ENCODE measurements at regions not wholly inside any gene's neighbourhood (a gene's known extent, or its start where the extent isn't known, plus 50 kb on each side); places are given as distances from the start of the nearest gene placed in this dataset.

GRCh38 chr6:151747896-151748295, 59.6 kb upstream of the ESR1 start:
- Mint-ChIP-seq H3K27me3 (ENCODE audit: low read depth) (peaks cover 4% of the 10 kb centered on the region), H3K4me1 (peaks cover 18% of the 10 kb centered on the region), H3K9me3 (no peaks in the 10 kb centered on the region), H3K36me3 (ENCODE audit: low read depth) (no peaks in the 10 kb centered on the region), H3K27ac (no peak overlapping the region), H3K4me3 (no peak overlapping the region)
- no peak for TF ChIP-seq CTCF (IDR thresholded peaks at IDR 0.05; ENCODE audit: unreplicated experiment in 3 of 3)

- H3K36me3 Mint-ChIP-seq (ENCODE audit: low read depth): no peaks in the 10 kb centered on the region
- H3K27ac Mint-ChIP-seq: no peak overlapping the region
- H3K4me1 Mint-ChIP-seq: peaks cover 18% of the 10 kb centered on the region
- H3K4me3 Mint-ChIP-seq: no peak overlapping the region
- TF ChIP-seq CTCF (IDR thresholded peaks at IDR 0.05; ENCODE audit: unreplicated experiment in 3 of 3): no peak
- H3K9me3 Mint-ChIP-seq: no peaks in the 10 kb centered on the region
- H3K27me3 Mint-ChIP-seq (ENCODE audit: low read depth): peaks cover 10% of the 10 kb centered on the region
Observed at GRCh38 chr6:151749341-151749740, 58.1 kb upstream of the ESR1 start.

GRCh38 chr6:151753581-151753980, 53.9 kb upstream of the ESR1 start:
- no peaks in the 10 kb centered on the region for H3K9me3 Mint-ChIP-seq
- H3K27me3 Mint-ChIP-seq (ENCODE audit: low read depth): peaks cover 6% of the 10 kb centered on the region
- no peak overlapping the region for H3K27ac Mint-ChIP-seq
- no peaks in the 10 kb centered on the region for H3K36me3 Mint-ChIP-seq (ENCODE audit: low read depth)
- TF ChIP-seq CTCF (IDR thresholded peaks at IDR 0.05; ENCODE audit: unreplicated experiment in 3 of 3): no peak
- no peak overlapping the region for H3K4me3 Mint-ChIP-seq
- peaks cover 11% of the 10 kb centered on the region for H3K4me1 Mint-ChIP-seq

GRCh38 chr6:151757506-151757955, 50.0 kb upstream of the ESR1 start:
- Mint-ChIP-seq H3K36me3 (ENCODE audit: low read depth) (no peaks in the 10 kb centered on the region), H3K27ac (no peak overlapping the region), H3K4me3 (no peak overlapping the region), H3K9me3 (no peaks in the 10 kb centered on the region), H3K4me1 (no peaks in the 10 kb centered on the region), H3K27me3 (ENCODE audit: low read depth) (peaks cover 6% of the 10 kb centered on the region)
- no peak for TF ChIP-seq CTCF (IDR thresholded peaks at IDR 0.05; ENCODE audit: unreplicated experiment in 3 of 3)

All from nephron (organoid).